PC-3 (cell line): ENCODE measurements at regions not wholly inside any gene's neighbourhood (a gene's known extent, or its start where the extent isn't known, plus 50 kb on each side); places are given as distances from the start of the nearest gene placed in this dataset.

Experiments
- ATAC-seq: fragments of 200-7000 bp; cut with Tn5 transposase; 2 replicates; pipeline ENCODE4 v1.9.1; 2020; ENCODE audit warnings: mild to moderate bottlenecking, moderate library complexity
- BruUV-seq: library from RNA; stranded (reverse); fragments of 400-500 nt; replicated peaks from 2 replicates; lab custom pipeline; 2021; lab: Mats Ljungman, UMichigan
- CTCF ChIA-PET: fragments of 300-600 bp; sonication (Branson Sonifier 250); formaldehyde crosslinking; loops from one replicate; lab custom pipeline; 2022; ENCODE audit warnings: antibody characterized with exemption; lab: Charles Lee
- POLR2A ChIA-PET: fragments of 300-600 bp; sonication (Branson Sonifier 250); formaldehyde crosslinking; loops from one replicate; lab custom pipeline; 2022; ENCODE audit warnings: antibody characterized with exemption; ENCODE audit not compliant: unreplicated experiment; lab: Charles Lee
- DNase-seq: peaks from one replicate; pipeline ENCODE4 v3.0.0-alpha.2; 2015
- H2AFZ ChIP-seq: fragments of 300-600 bp; sonication (generic); 2 replicates; pipeline ENCODE4 v1.6.0; 2016; ENCODE audit warnings: antibody characterized with exemption, low read length
- H3F3A ChIP-seq: fragments of 300-600 bp; sonication (generic); one replicate; pipeline ENCODE4 v1.6.0; 2017; ENCODE audit warnings: antibody characterized with exemption, low read length, control low read depth, mild to moderate bottlenecking; ENCODE audit not compliant: unreplicated experiment
- H3K27ac ChIP-seq: fragments of 300-600 bp; sonication (generic); 2 replicates; pipeline ENCODE4 v1.5.1; 2016; ENCODE audit warnings: mild to moderate bottlenecking, low read length
- H3K27me3 ChIP-seq: fragments of 300-600 bp; sonication (generic); 2 replicates; pipeline ENCODE4 v1.6.1; 2016; ENCODE audit warnings: low read length, mixed read lengths
- H3K36me3 ChIP-seq: fragments of 300-600 bp; sonication (generic); 2 replicates; pipeline ENCODE4 v1.6.1; 2016; ENCODE audit warnings: low read depth, mixed run types, low read length, mixed read lengths
- H3K4me1 ChIP-seq: fragments of 300-600 bp; sonication (generic); 2 replicates; pipeline ENCODE4 v1.5.1; 2016; ENCODE audit warnings: low read length; ENCODE audit not compliant: insufficient read depth
- H3K4me2 ChIP-seq: fragments of 300-600 bp; sonication (generic); 2 replicates; pipeline ENCODE4 v1.6.0; 2016; ENCODE audit warnings: low read length
- H3K4me3 ChIP-seq: fragments of 300-600 bp; sonication (generic); 2 replicates; pipeline ENCODE4 v1.5.1; 2016; ENCODE audit warnings: mild to moderate bottlenecking, low read length, mixed read lengths
- H3K79me2 ChIP-seq: fragments of 300-600 bp; sonication (generic); 2 replicates; pipeline ENCODE4 v1.6.1; 2017; ENCODE audit warnings: low read length, mixed read lengths
- H3K9ac ChIP-seq: fragments of 300-600 bp; sonication (generic); 2 replicates; pipeline ENCODE4 v1.6.0; 2016; ENCODE audit warnings: mild to moderate bottlenecking, low read length
- H3K9me2 ChIP-seq: fragments of 300-600 bp; sonication (generic); replicated peaks from 2 replicates; pipeline ENCODE4 v1.6.1; 2016; ENCODE audit warnings: mixed run types, low read length, mixed read lengths
- H3K9me3 ChIP-seq: fragments of 300-600 bp; sonication (generic); 2 replicates; pipeline ENCODE4 v1.6.1; 2016; ENCODE audit warnings: low read length, mixed read lengths
- H4K20me1 ChIP-seq: fragments of 300-600 bp; sonication (generic); 2 replicates; pipeline ENCODE4 v1.6.1; 2016; ENCODE audit warnings: low read length, mixed read lengths
- CTCF ChIP-seq: fragments of 300-600 bp; sonication (generic); conservative IDR thresholded peaks from 2 replicates; pipeline ENCODE4 v1.5.1; 2017; ENCODE audit warnings: antibody characterized with exemption, low read depth, mild to moderate bottlenecking, low read length
- EZH2 ChIP-seq: fragments of 300-600 bp; sonication (generic); IDR thresholded peaks from one replicate; pipeline ENCODE4 v1.6.1; 2017; ENCODE audit warnings: antibody characterized with exemption, mild to moderate bottlenecking, low read length; ENCODE audit not compliant: unreplicated experiment
- EZH2phosphoT487 ChIP-seq: fragments of 300-600 bp; sonication (generic); IDR thresholded peaks from 2 replicates; pipeline ENCODE4 v1.6.1; 2018; ENCODE audit warnings: mild to moderate bottlenecking, antibody characterized with exemption, low read length, borderline replicate concordance
- intact Hi-C: fragments of 100-400 bp; cut with micrococcal nuclease; formaldehyde crosslinking; loops from 2 replicates; pipeline ENCODE4 v1.9.0; 2023

GRCh38 chrX:30414144-30414543 is 105.0 kb upstream of the NR0B1 start:
- Histone ChIP-seq H3F3A (no peaks in the 10 kb centered on the region), H3K4me1 (no peaks in the 10 kb centered on the region), H3K9ac (no peak overlapping the region), H3K4me2 (no peak overlapping the region), H2AFZ (no peak overlapping the region), H4K20me1 (no peaks in the 10 kb centered on the region), H3K36me3 (no peaks in the 10 kb centered on the region), H3K9me2 (no peaks in the 10 kb centered on the region), H3K27me3 (peaks cover 74% of the 10 kb centered on the region), H3K27ac (no peak overlapping the region), H3K79me2 (no peaks in the 10 kb centered on the region), H3K9me3 (no peaks in the 10 kb centered on the region), H3K4me3 (no peak overlapping the region)
- ATAC-seq (no peak), DNase-seq (no peak)
- TF ChIP-seq CTCF: no peak
- no peak for TF ChIP-seq EZH2
- TF ChIP-seq EZH2phosphoT487: no peak
- BruUV-seq: no TSS peak
- POLR2A ChIA-PET: no interaction called here
- CTCF ChIA-PET: no interaction called here
- intact Hi-C loops: no loop called here

- no TSS peak for BruUV-seq
- CTCF ChIA-PET: no interaction called here
- H3K9ac ChIP-seq: no peak overlapping the region
Measured at GRCh38 chrX:30402366-30402765, 93.2 kb upstream of the NR0B1 start.

More at GRCh38 chrX:30402366-30402765, 93.2 kb upstream of the NR0B1 start:
- no peak for TF ChIP-seq CTCF
- no peak for TF ChIP-seq EZH2phosphoT487
- TF ChIP-seq EZH2: no peak
- H3K27ac ChIP-seq: no peak overlapping the region
- no peaks in the 10 kb centered on the region for H3K36me3 ChIP-seq
- H3F3A ChIP-seq: no peaks in the 10 kb centered on the region
- intact Hi-C loops: no loop called here
- H3K27me3 ChIP-seq: peaks cover 49% of the 10 kb centered on the region
- POLR2A ChIA-PET: no interaction called here
- no peaks in the 10 kb centered on the region for H3K79me2 ChIP-seq
- no peaks in the 10 kb centered on the region for H3K9me3 ChIP-seq
- H3K9me2 ChIP-seq: no peaks in the 10 kb centered on the region
- no peak for DNase-seq
- no peak overlapping the region for H3K4me2 ChIP-seq
- H3K4me3 ChIP-seq: no peak overlapping the region
- no peak for ATAC-seq
- no peaks in the 10 kb centered on the region for H3K4me1 ChIP-seq
- no peak overlapping the region for H2AFZ ChIP-seq
- H4K20me1 ChIP-seq: no peaks in the 10 kb centered on the region
